Fibroblast of upper back skin (primary cell): ENCODE measurements at regions not wholly inside any gene's neighbourhood (a gene's known extent, or its start where the extent isn't known, plus 50 kb on each side); places are given as distances from the start of the nearest gene placed in this dataset.
A peak's percentile ranks its signal among the peaks of the same experiment; 100 is the strongest.

Source experiments
- DNase-seq: peaks from one replicate; pipeline ENCODE4 v3.0.0-alpha.2; 2013

DNA sequence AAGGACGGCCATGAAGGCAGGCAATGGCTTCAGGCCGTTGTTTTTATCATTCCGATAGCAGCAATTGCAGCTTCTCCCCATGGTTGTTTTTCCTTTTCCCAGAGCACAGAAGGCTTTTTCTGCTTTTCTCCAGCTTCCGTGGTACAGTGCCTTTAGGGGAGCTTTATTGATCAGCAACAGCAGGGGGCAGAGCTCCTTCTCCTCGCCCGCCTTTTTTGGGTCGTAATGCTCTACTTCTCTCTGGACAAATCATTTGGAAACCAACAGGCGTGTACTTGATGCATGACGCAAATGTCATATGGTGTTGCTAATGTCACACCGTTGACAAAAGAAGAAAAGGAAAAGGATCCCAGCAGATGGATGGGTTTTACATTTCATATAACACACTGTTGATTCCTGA is 79.7 kb upstream of the SNRK start:
- DNase-seq, result no peak

DNA sequence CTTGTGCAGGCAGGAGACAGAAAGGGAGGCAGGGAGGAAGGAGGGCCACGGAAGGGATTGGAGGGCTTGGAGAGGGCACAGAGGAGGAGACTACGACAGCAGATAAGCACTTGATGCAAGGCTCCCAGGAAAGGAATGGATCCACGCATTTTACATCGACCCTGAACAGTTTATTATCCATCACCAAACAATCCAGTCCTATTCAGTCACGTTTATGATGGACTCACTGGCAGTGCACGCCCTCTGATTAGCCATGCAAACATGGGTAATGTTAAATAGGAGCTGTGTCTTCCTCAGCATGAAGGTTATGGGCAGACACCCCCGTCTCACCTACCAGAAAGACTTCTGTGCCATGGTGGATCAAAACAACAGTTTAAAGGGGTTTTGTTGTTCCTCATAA is 80.2 kb upstream of the SNRK start:
- no peak for DNase-seq

DNA sequence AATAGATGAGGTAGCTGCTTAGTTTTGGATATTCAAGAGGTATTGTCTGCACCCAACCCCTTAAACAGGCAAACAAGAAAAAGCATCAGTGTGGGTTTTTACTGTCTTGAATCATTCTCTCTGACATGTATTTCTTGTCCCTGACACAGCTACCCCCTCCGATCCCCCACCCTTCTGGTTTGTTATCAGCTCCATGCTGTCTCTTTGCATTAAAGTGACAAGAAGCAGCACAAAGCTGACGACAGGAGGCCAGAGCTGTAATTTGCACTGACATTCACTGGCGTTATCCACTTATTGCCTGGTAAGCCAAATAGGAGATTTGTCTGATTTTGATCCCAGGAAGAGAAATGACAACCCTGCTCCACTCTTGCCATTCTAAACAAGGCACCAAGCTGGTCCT is 83.3 kb upstream of the SNRK start:
- no peak for DNase-seq

DNA sequence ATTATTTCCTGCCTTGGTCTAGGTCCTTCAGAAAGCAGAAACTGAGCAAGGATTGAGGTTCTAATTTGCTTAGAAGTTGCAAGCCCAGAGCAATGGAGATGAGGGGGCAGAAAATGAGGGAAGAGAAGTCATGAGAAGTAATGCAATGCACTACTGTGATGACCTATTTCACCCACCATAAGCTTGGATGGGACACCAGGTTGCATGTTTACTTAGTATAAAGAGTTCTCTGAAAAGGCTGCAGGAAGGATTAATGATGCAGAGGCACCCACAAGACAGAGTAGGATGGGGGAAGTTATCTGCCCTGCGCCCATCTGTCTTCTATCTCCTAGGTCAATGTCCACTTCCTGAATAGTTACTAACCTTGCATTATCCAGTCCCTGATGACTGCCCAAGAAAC is 84.8 kb upstream of the SNRK start:
- DNase-seq, result no peak

DNA sequence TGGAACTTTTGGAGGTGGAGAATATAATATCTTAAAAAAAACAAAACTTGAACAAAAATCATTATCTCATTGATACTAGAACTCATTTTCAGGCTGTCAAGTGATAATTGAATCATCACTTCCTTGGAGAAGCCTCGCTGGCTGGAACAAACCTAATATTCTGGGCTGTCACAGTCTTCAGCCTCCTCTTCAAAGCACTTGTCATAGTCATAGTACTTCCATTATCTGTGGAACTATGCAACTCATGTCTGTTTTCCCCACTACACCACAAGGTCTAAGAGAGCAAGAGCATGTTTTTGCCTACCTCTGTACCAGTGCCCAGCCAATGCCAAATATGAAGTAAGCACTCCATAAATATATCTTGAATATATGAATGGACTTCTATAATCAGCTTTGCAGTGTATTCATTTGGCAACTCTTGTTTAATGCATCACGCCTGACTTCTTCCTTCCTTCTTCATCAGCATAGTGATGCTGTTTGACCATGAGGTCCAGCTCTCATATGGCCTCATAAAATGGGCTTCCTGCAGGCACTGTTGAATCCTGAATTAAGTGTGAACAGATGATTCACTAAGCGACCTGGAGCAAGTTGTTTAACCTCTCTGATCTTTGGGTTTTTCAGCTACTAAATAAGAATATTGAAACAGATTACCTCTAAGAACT is 86.6 kb upstream of the SNRK start:
- no peak for DNase-seq

DNA sequence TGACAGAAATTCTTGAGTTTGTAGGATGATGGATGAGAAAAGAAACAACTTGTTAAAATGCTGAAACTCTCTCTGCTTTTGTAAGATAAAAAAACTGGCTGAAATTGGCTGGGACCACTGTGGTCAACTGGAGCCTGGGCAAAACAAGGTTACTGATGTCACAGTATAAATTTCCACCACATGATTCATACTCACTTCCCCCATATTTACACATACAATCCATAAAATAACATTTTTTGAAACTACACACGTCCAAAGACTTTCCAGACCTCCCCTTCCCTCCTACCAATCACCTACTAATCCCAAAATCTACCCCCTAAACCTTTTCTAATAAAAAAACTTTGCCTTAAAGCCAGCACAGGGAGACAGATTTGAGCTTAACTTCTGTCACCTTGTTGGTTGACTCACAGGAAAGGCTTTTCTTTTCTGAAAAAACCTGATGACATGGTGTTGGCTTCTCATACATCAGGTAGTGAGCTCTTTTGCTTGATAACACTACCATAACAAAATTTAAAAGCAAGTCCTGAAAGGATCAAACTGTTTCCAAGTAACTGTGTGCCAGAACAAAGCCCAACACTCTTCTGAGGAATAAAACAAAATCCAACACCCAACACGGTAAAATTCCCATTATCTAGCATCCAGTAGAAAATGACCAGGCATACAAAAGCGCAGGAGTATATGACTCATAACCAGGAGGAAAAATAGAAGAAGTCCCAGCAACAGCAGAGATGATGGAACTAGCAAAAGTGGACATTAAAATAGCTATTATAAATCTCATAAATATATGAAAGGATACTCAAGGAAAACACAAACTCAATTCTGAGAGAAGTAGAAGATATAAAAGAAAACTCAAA is 87.3 kb upstream of the SNRK start:
- no peak for DNase-seq

DNA sequence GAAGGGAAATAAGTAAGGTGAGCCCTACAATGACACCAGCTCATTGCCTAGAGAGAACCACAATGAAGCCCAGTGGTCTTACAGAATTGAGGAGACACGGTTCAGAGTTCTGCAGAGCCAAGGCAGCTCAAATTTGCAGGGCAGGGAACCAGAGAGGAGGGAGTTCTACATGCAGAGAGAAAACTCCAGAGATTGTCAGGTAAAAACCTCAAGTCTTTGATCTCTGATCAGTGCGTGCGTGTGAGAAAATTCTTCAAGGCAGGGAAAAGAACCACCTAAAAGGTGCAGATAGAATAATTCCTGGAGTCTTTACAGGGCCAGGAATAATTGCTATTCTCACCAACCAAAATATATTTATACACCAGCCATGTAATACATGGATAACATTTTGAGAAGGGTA is 88.0 kb upstream of the SNRK start:
- no peak for DNase-seq

DNA sequence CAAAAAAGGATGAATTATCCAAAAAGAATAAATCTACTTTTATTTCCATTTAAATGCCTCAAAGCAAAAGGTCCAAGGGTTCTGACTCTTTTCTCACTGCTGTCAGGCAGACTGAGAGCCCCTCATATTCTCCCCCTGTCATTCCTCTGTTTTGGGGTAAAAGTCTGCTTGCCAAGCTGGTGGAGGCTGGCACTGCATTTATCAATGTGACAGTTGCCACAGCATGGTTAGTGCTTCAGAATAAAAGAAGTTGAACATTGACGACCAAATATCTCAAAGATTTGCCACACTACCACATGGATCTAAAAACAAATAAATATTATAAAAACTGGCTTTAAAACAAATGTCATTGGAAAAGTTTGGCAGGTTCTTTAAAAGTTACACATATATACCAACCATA is 89.2 kb upstream of the SNRK start:
- no peak for DNase-seq

DNA sequence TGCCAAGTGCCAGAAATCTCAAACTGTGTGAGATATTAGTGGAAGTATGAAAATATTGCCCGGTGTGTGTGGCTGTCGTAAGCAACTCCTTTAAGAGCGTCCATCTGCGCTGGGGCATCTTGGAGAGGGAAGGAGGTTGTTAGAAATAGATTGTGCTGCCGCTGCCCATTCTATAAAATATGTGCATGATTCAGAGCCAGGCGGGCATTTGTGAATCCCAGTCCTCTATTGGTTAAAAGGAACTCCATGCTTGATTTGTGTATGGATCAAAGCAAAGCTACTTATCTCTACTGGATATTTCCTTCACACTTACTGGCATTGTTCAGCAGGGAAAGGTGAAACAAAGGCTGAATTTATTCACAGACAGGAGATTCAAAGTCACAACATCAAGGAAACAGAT is 89.6 kb upstream of the SNRK start:
- no peak for DNase-seq

DNA sequence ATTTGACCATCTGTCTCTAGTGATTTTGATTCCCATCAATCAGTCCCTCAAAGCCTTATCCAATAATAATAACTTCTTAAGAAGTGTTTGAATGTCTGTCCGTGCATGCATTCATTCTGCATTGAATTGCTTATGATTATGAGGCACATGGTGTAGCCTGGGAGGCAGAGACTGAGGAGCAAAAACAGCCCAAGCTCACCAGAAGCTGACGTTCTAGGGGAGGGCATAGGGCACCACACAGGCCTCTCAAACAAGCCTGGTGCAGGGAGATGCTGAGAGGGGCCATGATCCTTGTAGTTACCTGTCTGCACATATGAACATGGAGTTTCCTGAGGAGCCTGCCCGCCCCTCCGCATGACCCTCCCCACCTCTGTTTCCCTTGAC is 89.2 kb upstream of the POMGNT2 start:
- no peak for DNase-seq

DNA sequence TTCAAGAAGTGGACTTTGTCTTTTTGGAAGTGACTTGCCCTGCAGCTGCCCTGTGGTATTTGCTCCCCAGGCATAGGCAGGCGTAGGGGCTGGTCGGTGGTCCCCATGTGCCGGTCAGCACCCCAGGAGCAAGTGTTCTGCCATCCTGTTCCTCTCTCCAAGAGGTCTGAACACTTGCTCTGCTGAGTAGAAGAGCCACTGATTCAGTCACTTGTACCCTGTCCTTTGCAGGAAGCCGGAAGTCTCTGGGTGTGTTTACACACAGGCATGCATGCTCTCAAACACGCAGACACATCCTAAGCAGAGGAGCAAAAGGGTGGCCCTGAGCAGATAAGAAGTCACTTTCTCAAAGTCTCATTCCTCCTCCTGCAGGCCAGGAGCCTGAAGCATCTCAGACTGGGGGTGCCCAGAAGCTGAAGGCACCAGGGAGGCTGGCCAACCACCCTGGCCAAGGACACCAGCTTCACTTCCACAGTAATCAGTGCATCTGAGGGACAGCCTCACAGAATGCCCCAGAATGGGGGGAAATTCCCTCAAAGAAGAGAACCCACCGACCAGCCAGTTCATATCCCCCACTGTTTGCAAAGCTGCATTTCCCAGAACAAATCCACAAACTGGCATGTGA is 88.7 kb upstream of the POMGNT2 start:
- DNase-seq, result no peak

DNA sequence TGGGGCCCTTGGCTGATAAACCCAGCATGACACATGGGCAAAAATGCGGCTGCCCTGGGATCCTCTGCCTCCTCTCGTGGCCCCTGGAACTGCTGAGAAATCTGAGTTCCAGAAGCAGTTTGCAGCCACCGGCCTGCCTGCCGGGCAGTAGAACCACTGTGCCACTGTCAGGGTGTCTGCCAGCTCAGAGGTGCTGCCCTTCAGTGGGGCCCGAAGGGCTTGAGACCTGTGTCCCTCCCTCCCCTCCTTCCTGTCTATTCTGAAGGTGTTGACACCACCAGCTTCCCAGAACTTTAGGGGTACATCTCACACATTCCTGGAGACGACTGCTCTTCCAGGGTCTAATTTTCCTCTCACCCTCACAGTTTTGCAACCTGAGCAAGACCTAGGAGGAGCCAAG is 88.2 kb upstream of the POMGNT2 start:
- no peak for DNase-seq

DNA sequence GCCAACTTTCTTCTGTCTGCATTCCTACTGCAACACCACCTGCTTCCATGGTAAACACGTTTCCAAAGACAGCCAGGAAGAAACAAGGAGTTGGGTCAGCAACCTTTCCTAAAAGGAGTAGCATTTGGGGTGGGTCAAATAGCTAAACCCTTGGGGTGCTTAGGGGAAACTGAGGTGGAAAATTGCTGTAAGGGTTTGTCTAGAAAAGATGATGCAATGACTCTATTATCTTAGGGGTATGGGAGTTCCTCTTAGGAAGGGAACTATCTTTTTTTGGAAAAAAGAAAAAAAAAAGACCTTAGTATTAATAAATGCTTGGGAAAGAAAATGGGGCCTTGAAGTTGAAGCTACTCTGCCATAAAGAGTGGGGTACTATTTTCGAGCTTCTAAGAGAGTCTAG is 86.1 kb upstream of the POMGNT2 start:
- no peak for DNase-seq

DNA sequence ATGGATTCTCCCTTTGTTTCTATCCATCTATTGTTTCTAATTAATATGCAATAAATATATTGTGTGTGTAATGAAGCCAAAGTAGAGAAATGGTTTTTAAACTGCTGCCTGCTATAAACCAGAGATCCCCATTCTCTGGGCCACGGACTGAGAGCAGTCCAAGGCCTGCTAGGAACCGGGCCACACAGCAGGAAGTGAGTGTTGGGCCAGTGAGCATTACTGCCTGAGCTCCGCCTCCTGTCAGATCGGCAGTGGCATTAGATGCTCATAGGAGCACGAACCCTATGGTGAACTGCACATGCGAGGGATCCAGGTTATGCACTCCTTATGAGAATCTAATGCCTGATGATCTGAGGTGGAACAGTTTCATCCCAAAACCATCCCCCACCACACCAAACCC is 85.2 kb upstream of the POMGNT2 start:
- DNase-seq, result no peak

DNA sequence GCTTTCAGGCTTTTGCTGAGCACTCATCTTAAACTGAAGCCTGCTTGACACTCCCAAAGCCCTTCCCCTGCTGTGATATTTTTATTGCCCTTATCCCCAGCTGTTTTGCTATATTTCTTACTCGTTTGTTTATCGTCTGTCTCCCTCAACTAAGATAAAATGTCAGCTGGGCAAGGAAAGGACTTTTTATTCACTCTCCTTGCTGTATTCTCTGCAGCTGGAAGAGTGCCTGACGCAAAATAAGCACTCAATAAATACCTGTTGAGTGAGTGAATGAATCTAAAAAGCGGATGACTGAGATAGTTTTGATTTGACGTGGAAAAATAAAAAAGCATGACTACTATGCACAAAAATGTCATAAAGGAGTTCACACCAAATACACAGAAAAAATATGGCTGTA is 84.8 kb upstream of the POMGNT2 start:
- DNase-seq, result peak; percentile 86

DNA sequence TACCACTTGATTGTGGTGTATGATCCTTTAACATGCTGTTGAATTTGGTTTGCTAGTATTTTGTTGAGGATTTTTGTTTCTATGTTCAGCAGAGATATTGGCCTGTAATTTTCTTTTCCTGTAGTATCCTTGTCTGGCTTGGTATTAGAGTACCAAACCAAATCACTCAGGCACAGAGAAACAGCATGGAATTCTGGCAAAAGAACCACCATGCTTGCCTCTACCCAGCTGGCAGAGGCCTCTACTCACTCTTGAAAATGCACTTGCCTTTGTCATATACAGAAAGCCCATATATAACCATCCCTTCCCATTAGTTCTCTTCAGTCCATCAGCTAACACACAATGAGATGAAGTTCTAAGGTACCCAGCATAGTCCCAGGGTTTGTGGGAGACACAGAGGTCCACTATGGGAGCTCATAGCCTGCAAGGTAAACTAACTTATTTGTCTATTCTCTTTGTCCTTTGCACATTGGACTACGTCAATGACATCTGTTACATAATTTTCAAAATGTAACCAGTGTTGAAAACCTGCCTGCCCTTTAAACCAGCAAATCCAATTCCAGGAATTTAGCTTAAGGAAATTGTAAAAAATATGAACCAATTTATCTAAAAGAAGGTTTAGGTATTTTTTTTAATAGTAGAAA is 82.1 kb upstream of the POMGNT2 start:
- no peak for DNase-seq

DNA sequence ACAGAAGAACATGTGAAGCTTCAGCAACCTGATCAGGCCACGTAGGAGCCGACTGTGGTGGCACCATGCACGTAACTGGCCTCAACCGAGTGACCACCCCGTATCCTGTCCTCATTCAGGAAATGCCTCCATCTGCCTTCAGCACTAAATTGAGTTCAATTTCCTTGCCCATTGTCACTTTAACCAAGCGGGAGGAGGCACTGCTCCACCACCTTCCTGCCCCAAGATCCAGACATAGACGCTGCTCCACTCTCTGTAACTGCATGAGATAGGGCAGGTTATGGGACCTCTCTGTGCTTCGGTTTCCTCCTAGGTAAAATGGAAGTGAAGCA is 80.1 kb upstream of the POMGNT2 start:
- DNase-seq, result no peak

DNA sequence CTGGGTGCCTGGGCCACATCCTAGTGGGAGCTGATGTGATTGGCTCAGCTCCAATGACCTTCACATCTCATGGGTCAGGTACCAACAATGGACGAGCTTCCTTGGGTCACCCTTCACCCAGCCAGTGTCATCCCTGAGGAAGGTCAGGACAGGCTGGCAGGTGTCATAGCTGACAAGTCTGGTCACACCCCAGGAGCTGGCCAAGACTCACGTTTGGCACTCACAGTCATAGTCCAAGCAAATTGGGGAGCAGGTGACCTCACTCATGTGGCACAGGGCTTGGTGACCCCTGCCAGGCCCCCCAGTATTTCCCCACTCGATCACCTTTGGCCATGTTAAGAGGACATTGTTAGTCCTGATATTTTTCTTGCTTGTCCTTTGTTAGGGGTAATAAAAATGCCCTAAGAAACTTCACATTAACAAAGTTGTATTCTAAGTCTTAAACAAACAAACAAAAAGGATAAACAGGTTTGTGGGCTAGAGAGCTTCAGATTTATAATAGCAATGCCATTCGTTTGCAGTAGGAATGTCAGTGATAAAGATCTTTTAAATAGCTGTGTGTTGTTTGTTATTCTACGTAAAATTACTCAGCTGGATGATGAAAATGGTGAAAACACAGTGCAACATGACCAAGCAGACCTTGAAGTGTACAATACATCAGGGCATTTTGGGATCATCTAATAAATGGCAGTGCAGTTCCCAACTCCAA is 79.5 kb upstream of the POMGNT2 start:
- DNase-seq, result peak; percentile 38

DNA sequence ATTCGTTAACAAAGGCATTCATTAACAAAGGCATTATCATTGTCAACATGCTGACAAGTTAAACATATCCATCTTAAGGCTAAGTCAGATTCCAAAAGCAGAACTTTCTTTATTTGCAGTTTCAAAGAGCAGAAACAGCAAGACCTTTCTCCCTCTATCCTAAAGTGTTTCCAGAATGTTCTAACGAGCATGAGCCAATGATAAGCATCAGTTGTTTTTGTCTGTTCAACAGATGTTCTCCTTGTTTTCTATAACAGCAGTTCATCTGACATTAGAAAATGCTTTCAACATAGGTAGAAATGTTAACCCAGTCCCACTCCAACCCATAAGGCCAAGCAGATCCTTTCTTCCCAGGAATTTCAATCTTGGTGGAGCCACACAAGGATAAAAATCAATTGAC is 77.6 kb upstream of the POMGNT2 start:
- no peak for DNase-seq

DNA sequence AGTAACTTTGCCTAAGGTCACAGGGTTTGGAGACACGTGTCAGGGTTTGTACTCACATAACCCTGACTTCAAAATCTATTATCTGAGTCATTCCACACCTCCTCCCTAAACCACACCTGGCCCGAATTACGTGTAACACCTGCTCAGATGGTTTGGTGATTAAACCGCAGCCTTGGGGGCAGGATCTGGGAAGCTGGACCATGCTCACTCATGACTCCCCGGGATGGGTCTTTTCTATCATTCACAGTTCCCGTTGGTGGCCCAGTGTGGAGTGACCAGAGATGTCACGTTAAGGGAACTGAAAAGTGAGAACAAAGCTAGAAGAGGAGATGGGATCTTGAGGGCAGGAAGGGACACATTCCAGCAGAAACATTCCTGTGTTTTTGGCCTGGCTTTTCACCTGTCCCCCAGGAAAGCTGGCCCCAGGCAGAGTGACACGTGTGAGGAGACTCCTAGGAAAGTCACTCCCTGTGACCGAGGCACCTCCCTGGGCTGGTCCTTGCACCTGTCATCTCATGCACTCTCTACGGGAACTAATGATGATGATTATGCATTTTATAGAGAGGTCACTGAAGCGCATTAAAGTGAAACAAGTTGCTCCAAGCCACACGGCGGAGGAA is 75.4 kb upstream of the POMGNT2 start:
- DNase-seq, result no peak

DNA sequence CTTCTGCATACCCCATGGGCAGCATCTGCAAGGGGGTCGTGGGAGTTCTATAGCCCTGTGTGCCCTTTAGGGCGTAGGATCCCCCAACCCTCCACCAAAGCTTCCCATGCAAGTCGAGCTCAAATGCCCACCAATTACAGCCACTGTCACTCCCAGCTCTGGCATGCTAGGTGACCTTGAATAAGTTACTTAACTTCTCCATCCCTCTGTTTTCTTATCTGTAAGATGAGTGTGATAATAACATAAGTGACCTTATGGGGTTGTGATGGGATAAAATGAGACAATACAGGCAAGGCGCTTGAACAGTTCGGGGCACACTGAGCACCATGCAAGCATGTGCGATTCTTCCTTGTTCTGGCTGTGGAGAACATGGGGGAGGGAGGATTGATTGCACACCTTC is 74.8 kb upstream of the POMGNT2 start:
- no peak for DNase-seq

DNA sequence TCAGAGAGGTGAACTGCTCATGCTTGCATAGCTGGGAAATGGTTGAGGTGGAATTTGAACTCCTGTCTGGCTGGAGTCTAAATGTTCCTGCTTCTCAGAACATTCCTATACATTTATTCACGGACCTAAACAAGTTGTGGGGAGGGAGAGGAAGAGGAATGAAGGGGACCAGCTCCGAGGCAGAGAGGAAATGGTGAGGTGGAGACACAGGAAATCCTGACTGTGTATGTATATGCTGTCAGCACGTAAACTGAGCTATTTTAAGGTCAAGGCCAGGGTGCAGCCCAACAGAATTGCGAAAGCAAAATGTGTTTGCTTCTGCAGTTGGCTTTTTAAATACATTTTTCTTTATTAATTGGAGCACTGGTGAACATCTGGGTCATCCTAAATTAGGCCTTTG is 74.1 kb upstream of the POMGNT2 start:
- DNase-seq, result peak; percentile 92

DNA sequence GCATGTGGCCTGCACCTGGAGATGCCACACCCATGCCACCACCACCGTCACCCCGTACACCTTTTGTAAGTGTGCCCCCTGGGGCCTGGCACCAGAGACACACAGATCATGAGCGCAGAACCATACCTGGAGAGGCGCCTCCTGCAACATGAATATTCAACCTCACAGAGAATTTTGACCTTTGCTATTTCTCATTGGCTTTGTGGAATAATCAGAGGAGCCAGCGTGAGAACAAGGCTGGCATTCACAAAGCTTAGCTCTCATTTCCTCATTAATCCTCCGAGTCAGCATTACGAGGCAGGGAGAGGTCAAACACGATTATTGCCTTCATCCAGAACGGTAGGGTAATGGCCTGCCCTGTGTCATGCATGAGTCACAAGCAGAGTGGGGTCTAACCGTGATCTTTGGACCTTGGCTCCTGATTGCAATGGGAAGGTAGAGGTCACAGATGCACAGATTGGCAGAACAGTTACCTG is 73.0 kb upstream of the POMGNT2 start:
- DNase-seq, result no peak
